ENCODE measurements at regions not wholly inside any gene's neighbourhood (a gene's known extent, or its start where the extent isn't known, plus 50 kb on each side); places are given as distances from the start of the nearest gene placed in this dataset.

DNA sequence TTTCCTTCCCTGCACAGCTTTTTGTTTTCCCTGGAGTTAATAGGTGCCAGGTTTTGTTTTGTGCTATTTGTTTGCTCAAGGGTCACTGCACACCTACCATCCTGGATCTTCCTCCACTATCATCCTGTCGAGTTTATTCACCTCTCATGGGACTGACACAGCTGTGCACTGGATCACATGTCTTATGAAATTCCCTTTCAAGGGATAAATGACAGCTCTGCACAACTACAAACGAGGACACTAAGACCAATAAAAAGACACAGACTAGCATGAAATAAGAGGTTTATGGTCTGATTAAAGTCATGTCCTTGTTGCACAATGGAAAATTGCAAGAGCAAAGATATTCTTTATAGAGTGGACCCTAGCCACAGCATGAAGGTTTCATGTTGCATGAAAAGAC, 76.7 kb upstream of the SFMBT2 start (continued):
- TF ChIP-seq SIN3A (conservative IDR thresholded peaks at IDR 0.05 in 1 of 2, IDR thresholded peaks at IDR 0.05 in 1 of 2; ENCODE audit: low read depth in 1 of 2, low read length in 2 of 2) (no peak), EGR1 (IDR thresholded peaks at IDR 0.05; ENCODE audit: borderline replicate concordance, low read depth, low read length) (no peak), MAFK (IDR thresholded peaks at IDR 0.05; ENCODE audit: low read depth, low read length) (no peak), CBX8 (IDR thresholded peaks at IDR 0.05; ENCODE audit: borderline replicate concordance, low read depth, low read length) (no peak), POU5F1 (IDR thresholded peaks at IDR 0.05; ENCODE audit: low read depth, low read length) (no peak), SP1 (IDR thresholded peaks at IDR 0.05; ENCODE audit: low read depth, low read length) (no peak)
- TF ChIP-seq, protein P1, sequence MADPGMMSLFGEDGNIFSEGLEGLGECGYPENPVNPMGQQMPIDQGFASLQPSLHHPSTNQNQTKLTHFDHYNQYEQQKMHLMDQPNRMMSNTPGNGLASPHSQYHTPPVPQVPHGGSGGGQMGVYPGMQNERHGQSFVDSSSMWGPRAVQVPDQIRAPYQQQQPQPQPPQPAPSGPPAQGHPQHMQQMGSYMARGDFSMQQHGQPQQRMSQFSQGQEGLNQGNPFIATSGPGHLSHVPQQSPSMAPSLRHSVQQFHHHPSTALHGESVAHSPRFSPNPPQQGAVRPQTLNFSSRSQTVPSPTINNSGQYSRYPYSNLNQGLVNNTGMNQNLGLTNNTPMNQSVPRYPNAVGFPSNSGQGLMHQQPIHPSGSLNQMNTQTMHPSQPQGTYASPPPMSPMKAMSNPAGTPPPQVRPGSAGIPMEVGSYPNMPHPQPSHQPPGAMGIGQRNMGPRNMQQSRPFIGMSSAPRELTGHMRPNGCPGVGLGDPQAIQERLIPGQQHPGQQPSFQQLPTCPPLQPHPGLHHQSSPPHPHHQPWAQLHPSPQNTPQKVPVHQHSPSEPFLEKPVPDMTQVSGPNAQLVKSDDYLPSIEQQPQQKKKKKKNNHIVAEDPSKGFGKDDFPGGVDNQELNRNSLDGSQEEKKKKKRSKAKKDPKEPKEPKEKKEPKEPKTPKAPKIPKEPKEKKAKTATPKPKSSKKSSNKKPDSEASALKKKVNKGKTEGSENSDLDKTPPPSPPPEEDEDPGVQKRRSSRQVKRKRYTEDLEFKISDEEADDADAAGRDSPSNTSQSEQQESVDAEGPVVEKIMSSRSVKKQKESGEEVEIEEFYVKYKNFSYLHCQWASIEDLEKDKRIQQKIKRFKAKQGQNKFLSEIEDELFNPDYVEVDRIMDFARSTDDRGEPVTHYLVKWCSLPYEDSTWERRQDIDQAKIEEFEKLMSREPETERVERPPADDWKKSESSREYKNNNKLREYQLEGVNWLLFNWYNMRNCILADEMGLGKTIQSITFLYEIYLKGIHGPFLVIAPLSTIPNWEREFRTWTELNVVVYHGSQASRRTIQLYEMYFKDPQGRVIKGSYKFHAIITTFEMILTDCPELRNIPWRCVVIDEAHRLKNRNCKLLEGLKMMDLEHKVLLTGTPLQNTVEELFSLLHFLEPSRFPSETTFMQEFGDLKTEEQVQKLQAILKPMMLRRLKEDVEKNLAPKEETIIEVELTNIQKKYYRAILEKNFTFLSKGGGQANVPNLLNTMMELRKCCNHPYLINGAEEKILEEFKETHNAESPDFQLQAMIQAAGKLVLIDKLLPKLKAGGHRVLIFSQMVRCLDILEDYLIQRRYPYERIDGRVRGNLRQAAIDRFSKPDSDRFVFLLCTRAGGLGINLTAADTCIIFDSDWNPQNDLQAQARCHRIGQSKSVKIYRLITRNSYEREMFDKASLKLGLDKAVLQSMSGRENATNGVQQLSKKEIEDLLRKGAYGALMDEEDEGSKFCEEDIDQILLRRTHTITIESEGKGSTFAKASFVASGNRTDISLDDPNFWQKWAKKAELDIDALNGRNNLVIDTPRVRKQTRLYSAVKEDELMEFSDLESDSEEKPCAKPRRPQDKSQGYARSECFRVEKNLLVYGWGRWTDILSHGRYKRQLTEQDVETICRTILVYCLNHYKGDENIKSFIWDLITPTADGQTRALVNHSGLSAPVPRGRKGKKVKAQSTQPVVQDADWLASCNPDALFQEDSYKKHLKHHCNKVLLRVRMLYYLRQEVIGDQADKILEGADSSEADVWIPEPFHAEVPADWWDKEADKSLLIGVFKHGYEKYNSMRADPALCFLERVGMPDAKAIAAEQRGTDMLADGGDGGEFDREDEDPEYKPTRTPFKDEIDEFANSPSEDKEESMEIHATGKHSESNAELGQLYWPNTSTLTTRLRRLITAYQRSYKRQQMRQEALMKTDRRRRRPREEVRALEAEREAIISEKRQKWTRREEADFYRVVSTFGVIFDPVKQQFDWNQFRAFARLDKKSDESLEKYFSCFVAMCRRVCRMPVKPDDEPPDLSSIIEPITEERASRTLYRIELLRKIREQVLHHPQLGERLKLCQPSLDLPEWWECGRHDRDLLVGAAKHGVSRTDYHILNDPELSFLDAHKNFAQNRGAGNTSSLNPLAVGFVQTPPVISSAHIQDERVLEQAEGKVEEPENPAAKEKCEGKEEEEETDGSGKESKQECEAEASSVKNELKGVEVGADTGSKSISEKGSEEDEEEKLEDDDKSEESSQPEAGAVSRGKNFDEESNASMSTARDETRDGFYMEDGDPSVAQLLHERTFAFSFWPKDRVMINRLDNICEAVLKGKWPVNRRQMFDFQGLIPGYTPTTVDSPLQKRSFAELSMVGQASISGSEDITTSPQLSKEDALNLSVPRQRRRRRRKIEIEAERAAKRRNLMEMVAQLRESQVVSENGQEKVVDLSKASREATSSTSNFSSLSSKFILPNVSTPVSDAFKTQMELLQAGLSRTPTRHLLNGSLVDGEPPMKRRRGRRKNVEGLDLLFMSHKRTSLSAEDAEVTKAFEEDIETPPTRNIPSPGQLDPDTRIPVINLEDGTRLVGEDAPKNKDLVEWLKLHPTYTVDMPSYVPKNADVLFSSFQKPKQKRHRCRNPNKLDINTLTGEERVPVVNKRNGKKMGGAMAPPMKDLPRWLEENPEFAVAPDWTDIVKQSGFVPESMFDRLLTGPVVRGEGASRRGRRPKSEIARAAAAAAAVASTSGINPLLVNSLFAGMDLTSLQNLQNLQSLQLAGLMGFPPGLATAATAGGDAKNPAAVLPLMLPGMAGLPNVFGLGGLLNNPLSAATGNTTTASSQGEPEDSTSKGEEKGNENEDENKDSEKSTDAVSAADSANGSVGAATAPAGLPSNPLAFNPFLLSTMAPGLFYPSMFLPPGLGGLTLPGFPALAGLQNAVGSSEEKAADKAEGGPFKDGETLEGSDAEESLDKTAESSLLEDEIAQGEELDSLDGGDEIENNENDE (IDR thresholded peaks at IDR 0.05; ENCODE audit: insufficient replicate concordance, low read length) = no peak

All from H1 (cell line).